ENCODE measurements at regions not wholly inside any gene's neighbourhood (a gene's known extent, or its start where the extent isn't known, plus 50 kb on each side); places are given as distances from the start of the nearest gene placed in this dataset.
"Not testable (repeated sequence)": the region's sequence is repeated elsewhere in the genome, so short reads cannot be mapped to it uniquely, and the experiment has no call there.

GRCh38 chr15:95152741-95153140 lies 921.4 kb downstream of the MCTP2 start:
- DNase-seq: no peak

GRCh38 chr15:95153201-95153600 lies 921.8 kb downstream of the MCTP2 start:
- not testable (repeated sequence) for DNase-seq

GRCh38 chr15:95160316-95160715 lies 929.0 kb downstream of the MCTP2 start:
- no peak for DNase-seq

- DNase-seq: no peak
These were observed 930.7 kb downstream of the MCTP2 start for GRCh38 chr15:95162069-95162468.

- DNase-seq: no peak
These were observed 931.2 kb downstream of the MCTP2 start for GRCh38 chr15:95162531-95162930.

- DNase-seq: no peak
These were observed 931.7 kb downstream of the MCTP2 start for GRCh38 chr15:95162967-95163531.

GRCh38 chr15:95168152-95168551 lies 936.8 kb downstream of the MCTP2 start:
- DNase-seq: no peak

GRCh38 chr15:95168951-95169431 lies 937.6 kb downstream of the MCTP2 start:
- DNase-seq: no peak

GRCh38 chr15:95169541-95170459 lies 938.4 kb downstream of the MCTP2 start:
- no peak for DNase-seq

GRCh38 chr15:95170561-95171380 lies 939.4 kb downstream of the MCTP2 start:
- DNase-seq: no peak

GRCh38 chr15:95171564-95171963 lies 940.2 kb downstream of the MCTP2 start:
- no peak for DNase-seq

- DNase-seq: no peak
These were observed 943.2 kb downstream of the MCTP2 start for GRCh38 chr15:95174301-95175259.

- no peak for DNase-seq
These were observed 944.7 kb downstream of the MCTP2 start for GRCh38 chr15:95175914-95176658.

GRCh38 chr15:95176794-95177577 lies 945.6 kb downstream of the MCTP2 start:
- DNase-seq: no peak

- no peak for DNase-seq
These were observed 949.2 kb downstream of the MCTP2 start for GRCh38 chr15:95180530-95180929.

- DNase-seq: no peak
These were observed 950.7 kb downstream of the MCTP2 start for GRCh38 chr15:95182091-95182490.

GRCh38 chr15:95192923-95193322 lies 961.6 kb downstream of the MCTP2 start:
- no peak for DNase-seq

GRCh38 chr15:95194746-95195145 lies 963.4 kb downstream of the MCTP2 start:
- no peak for DNase-seq

- no peak for DNase-seq
These were observed 965.0 kb downstream of the MCTP2 start for GRCh38 chr15:95196176-95196915.

All from NCI-H774 (cell line).